Esophagus muscularis mucosa (tissue), 4 donors: ENCODE measurements at regions not wholly inside any gene's neighbourhood (a gene's known extent, or its start where the extent isn't known, plus 50 kb on each side); places are given as distances from the start of the nearest gene placed in this dataset.

Experiments used
- EP300 ChIP-seq: sonication (generic); formaldehyde crosslinking; IDR thresholded peaks from one replicate; pipeline ENCODE4 v1.6.1; 2017; ENCODE audit warnings: antibody characterized with exemption
- POLR2A ChIP-seq: fragments of 450-650 bp; IDR thresholded peaks from one replicate; pipeline ENCODE4 v1.6.1; 2017; ENCODE audit warnings: antibody characterized with exemption, moderate library complexity, mild to moderate bottlenecking, low read depth
- TF ChIP-seq, protein P1 (sequence below), 3 experiments: fragments of 200-600 bp in 2 of 3; fragments of 450-650 bp in 1 of 3; sonication (generic) in 2 of 3; IDR thresholded peaks; one replicate each; pipeline ENCODE4 v1.5.1; 2017 to 2019; ENCODE audit warnings: antibody characterized with exemption in 3 of 3, mild to moderate bottlenecking in 2 of 3, moderate library complexity in 1 of 3

DNA sequence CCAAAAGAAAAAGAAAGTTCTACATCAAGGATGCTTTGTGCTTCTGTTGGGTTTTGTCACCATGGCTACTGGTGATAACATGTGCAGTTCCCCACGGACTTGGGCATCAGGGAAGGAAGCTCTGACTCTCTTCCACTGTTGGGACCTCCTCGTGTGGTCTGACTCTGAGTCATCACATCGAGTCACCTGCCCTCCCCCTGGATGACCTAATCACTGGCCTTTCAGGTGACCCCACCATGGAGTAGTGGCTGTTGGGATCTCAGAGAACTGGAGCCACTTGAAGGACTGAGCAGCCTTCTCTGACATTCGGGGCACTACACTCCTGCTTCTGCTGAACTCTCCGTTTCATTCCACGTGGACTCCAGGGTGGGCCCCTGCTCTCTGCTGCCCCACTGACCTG is 60.8 kb upstream of the DOCK1 start:
- TF ChIP-seq, protein P1, sequence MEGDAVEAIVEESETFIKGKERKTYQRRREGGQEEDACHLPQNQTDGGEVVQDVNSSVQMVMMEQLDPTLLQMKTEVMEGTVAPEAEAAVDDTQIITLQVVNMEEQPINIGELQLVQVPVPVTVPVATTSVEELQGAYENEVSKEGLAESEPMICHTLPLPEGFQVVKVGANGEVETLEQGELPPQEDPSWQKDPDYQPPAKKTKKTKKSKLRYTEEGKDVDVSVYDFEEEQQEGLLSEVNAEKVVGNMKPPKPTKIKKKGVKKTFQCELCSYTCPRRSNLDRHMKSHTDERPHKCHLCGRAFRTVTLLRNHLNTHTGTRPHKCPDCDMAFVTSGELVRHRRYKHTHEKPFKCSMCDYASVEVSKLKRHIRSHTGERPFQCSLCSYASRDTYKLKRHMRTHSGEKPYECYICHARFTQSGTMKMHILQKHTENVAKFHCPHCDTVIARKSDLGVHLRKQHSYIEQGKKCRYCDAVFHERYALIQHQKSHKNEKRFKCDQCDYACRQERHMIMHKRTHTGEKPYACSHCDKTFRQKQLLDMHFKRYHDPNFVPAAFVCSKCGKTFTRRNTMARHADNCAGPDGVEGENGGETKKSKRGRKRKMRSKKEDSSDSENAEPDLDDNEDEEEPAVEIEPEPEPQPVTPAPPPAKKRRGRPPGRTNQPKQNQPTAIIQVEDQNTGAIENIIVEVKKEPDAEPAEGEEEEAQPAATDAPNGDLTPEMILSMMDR (IDR thresholded peaks at IDR 0.05): no peak
- TF ChIP-seq POLR2A (no peak), EP300 (no peak)
